HG03066 (cell line): ENCODE measurements at regions not wholly inside any gene's neighbourhood (a gene's known extent, or its start where the extent isn't known, plus 50 kb on each side); places are given as distances from the start of the nearest gene placed in this dataset.
"Not testable (repeated sequence)": the region's sequence is repeated elsewhere in the genome, so short reads cannot be mapped to it uniquely, and the experiment has no call there.

Experiments
- ATAC-seq: cut with Tn5 transposase; IDR thresholded peaks from one replicate; pipeline ENCODE4 v1.9.1; 2021; ENCODE audit warnings: low read depth; ENCODE audit not compliant: unreplicated experiment

- ATAC-seq, result no peak
Observed at GRCh38 chr3:135393159-135393558, 572.4 kb upstream of the PPP2R3A start.

DNA sequence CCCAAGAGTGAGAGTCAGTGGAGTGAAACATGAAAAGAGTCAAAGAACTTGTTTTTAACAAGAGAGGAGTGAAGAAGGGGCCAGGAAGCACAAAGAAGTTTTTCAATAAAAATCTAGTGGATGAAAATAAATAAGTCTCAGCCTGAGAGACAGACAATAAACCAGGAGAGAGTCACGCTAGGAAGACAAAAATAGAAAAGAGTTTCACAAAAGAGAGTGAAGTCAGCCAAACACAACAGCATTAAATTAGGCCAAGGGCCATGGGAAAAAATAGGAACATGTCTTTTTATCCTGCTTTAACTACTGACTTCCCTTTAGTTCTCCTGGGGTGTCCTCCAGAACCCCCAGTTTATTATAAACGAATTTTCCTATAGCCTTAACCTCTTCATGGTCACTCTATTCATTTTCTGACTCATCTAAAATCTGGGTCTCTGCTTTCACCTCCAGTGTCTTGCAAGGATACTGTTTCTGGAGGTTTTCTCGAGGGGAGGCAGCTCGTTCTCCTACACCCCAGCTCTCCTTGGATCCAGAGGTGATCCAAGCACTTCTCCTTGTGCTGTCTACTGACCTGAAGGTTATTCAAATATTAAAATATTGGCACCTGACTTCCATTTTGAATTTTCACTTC, 571.5 kb upstream of the PPP2R3A start:
- no peak for ATAC-seq

DNA sequence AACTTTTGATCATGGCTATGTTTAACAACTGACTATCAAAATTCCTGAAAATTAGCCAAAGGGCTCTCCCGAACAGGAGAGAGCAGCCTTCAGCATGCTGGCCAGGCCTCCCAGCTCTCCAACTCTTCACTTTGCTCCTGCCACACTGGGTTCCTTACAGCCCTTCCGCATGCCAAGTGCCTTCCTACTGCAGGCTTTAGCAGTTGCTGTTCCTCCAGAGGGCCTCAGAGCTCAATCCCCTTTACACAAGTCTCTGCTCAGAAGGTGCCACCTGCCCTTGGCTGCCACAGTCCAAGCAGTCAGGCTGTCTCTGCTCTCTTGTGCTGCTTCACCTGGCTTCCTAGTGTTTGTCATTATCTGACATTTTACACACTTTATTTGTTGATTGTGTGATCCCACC, 553.1 kb upstream of the PPP2R3A start:
- ATAC-seq, result no peak

DNA sequence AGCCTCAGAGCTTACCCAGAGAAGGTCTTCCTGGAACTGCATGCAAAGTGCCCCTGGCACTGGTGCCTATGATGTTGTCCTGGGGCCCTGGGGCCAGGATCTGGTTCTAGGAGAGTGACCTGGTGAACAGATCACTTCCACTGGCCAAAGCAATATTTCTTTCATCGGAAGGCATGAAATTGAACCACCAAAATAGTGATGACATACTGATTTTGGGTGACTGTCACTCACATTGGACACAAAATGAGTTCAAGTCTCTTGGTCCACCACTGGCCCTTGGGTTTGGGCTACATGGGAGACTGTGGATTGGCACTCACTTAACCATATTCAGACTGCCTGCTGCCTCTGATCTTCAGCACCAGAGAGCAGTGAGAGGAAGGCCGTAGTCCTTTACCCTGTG, 549.3 kb upstream of the PPP2R3A start:
- no peak for ATAC-seq

- ATAC-seq, result no peak
Observed at GRCh38 chr3:135419155-135419554, 546.4 kb upstream of the PPP2R3A start.

GRCh38 chr3:135426508-135426907, 539.0 kb upstream of the PPP2R3A start:
- no peak for ATAC-seq

GRCh38 chr3:135432402-135432801, 533.1 kb upstream of the PPP2R3A start:
- ATAC-seq, result no peak

GRCh38 chr3:135438889-135439597, 526.5 kb upstream of the PPP2R3A start:
- not testable (repeated sequence) for ATAC-seq

DNA sequence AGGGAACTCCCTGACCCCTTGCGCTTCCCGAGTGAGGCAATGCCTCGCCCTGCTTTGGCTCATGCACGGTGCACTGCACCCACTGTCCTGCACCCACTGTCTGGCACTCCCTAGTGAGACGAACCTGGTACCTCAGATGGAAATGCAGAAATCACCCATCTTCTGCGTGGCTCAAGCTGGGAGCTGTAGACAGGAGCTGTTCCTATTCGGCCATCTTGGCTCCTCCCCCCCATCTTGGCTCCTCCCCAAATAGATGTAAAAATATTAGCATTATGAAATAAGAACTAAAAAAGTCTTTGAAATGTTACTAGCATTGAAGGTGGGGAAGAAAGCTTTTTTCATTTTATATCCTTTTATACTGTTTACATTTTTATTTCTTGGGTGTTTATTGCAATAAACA, 525.9 kb upstream of the PPP2R3A start:
- ATAC-seq, result not testable (repeated sequence)

- ATAC-seq, result no peak
Observed at GRCh38 chr3:135440233-135440632, 525.3 kb upstream of the PPP2R3A start.

DNA sequence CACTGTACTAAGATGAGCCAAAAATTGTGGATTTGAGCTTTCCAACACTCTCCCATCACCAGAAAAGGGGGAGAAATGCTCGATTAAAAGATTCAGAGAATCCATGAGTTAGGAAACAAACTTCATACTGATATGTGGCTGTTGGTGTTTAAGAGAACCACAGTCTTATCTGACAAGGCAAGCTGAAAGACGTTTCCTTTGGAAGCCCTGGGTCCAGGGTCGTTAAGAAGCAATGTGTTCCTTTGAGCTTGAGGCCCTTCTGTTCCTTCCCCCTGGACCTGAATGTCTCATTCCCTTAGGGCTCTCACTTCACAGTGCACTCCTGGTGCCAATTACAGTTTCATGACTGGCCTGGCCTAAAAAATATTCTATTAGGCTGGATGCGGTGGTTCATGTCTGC, 524.8 kb upstream of the PPP2R3A start:
- no peak for ATAC-seq

DNA sequence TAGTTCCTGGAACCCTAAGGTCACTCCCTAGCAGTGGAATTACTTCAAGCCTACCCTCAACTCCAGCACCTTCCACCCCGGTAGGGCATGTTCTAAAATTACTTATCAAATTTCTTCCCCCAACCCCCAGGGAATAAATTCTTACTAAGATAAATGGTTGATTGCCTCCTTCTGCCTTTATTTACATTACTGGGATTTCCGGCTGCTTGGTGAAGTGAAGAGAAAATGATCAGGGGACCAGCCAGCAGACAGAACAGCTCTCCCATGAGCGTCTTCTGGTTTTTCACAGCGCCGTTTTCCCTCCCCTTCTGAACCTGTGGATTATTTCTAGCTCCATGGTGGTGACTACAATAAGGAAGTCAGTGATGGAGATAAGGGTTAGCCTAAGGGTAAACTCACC, 521.5 kb upstream of the PPP2R3A start:
- ATAC-seq, result no peak

GRCh38 chr3:135447483-135447882, 518.0 kb upstream of the PPP2R3A start:
- no peak for ATAC-seq

DNA sequence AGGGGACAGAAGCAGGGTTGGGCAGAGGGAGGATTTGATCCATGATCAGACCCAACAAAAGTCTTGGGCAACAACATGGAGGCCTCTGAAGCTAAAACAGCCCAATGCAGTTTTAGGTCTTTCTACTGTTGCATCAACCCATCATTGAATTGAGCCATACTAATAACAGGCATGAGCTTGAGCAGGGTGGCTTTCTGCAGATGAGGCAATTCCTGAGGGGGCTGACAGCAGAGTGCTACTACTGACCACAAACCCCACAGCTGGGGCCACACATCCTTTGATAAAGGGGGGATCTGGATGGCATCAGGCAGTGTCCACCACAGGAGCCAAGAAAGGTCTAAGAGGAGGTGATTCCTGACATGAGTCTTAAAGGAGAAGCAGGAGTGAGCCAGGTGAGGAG, 517.0 kb upstream of the PPP2R3A start:
- ATAC-seq, result no peak

GRCh38 chr3:135449046-135449445, 516.5 kb upstream of the PPP2R3A start:
- no peak for ATAC-seq

DNA sequence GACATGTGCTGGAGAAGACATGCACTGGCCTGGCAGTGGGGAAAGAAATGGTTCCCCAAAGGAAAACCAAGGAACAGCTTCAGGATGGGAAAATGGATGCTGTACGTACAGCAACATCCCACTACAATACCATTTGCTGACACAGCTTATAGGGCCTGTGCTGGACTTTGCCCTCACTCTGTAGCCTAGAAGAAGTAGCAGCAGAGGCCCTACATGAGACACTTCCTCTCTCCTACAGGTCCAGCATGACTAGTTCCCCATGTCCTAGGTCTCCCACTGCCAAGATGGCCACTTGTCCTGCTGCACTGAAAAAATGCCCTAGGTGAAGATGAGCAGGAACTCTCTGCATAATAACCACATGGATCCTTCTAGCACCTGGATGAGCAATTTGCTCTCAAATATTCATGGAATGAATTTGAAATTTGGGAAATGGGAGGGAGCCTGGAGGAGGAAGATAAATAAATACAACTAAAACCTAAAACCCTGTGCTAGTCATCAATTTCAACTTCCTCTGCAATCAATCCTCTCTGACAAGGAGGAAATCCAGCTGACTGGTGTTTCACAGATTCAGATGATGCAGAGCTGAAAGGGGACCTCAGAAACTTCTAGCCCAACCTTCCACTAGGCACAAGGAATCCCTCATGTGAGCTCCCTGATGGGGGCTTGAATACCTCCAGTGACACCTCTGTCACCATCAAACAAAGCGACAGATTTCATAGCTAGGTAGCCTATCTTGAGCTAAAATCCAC, 514.3 kb upstream of the PPP2R3A start:
- no peak for ATAC-seq

DNA sequence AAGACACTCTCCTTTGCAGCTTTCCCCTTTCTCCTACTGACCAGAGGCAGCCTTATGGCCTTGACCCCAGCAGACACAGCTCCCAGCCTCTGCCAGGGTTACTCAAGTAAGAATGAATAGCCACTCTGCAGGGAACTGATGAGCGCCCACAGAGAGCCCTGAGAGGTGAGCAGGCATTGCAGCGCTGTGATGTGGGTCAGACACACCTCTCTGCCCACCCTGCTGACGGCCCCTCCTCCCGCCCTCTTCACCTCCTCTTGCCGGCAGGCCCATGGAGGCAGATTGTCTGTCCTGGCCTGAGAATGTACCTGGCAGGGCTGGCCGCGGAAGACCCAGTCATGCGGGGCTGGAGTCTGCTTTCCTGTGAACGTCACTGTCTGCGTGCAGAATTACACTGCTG, 512.6 kb upstream of the PPP2R3A start:
- ATAC-seq, result no peak

DNA sequence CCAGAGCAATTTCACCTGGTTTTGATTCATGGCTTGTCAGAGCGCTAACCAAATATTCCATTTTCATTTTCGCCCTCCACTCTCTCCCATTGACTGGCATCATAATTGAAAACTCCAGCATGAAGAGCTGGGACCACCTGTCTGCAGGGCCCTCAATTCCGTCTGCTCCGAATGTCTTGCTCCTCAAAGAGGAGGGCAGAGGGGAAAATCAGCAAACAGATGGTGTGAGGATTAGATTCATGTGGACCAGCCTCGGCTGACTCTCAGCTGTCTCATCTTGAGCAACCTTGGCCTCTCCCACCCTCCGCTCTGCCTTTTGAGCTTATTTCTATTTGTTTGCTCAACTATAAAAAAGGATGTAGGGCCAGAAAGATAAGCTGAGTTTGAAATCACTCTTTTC, 512.2 kb upstream of the PPP2R3A start:
- ATAC-seq, result no peak

- ATAC-seq, result no peak
Observed at GRCh38 chr3:135454890-135455289, 510.6 kb upstream of the PPP2R3A start.

GRCh38 chr3:135456108-135456790, 509.3 kb upstream of the PPP2R3A start:
- ATAC-seq, result no peak
